ENCODE measurements at regions not wholly inside any gene's neighbourhood (a gene's known extent, or its start where the extent isn't known, plus 50 kb on each side); places are given as distances from the start of the nearest gene placed in this dataset.

- CTCF ChIA-PET (ENCODE audit: unreplicated experiment), result no interaction called here
These were observed 55.1 kb upstream of the RASA2 start for GRCh38 chr3:141431411-141432378.

DNA sequence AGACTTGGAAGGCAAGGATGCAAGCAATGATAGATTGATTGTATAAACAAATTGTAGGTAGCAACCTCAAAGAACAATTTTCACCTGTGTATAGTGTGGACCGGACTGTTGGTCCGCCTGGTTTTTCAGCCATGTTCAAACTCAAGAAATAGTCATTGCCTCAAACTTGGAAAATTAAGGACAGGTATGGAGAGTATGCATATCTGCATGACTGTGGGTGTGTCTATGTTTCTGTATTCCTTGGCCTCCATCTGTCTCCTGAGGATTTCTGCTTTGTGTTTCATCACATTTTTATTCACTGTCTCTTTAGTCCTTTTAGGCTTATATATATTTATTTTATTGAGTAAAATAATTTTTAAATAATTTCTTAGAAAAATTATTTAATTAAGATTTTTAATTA, 53.9 kb upstream of the RASA2 start:
- TF ChIP-seq, protein P1, sequence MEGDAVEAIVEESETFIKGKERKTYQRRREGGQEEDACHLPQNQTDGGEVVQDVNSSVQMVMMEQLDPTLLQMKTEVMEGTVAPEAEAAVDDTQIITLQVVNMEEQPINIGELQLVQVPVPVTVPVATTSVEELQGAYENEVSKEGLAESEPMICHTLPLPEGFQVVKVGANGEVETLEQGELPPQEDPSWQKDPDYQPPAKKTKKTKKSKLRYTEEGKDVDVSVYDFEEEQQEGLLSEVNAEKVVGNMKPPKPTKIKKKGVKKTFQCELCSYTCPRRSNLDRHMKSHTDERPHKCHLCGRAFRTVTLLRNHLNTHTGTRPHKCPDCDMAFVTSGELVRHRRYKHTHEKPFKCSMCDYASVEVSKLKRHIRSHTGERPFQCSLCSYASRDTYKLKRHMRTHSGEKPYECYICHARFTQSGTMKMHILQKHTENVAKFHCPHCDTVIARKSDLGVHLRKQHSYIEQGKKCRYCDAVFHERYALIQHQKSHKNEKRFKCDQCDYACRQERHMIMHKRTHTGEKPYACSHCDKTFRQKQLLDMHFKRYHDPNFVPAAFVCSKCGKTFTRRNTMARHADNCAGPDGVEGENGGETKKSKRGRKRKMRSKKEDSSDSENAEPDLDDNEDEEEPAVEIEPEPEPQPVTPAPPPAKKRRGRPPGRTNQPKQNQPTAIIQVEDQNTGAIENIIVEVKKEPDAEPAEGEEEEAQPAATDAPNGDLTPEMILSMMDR (conservative IDR thresholded peaks at IDR 0.05; ENCODE audit: low read length), result no peak
- TF ChIP-seq EZH2phosphoT487 (IDR thresholded peaks at IDR 0.05; ENCODE audit: borderline replicate concordance, low read depth, low read length), result no peak
- intact Hi-C loops (cut with micrococcal nuclease; ENCODE audit: unreplicated experiment), result no loop called here
- POLR2A ChIA-PET, result interaction anchor here (0.9 to 1.2 kb wide), 2 partner anchors 25 to 47 kb away, joined by 3 to 4 read pairs; no protein-coding TSS in a partner anchor

More at GRCh38 chr3:141431411-141432378, 55.1 kb upstream of the RASA2 start:
- H3K4me2 ChIP-seq (ENCODE audit: low read length), result no peak overlapping the region
- no TSS peak for BruUV-seq (replicated peaks)
- no peaks in the 10 kb centered on the region for H3K4me1 ChIP-seq (ENCODE audit: insufficient read depth, low read length, poor library complexity, severe bottlenecking)
- no peak overlapping the region for H3K27ac ChIP-seq (ENCODE audit: low read depth, low read length, poor library complexity, severe bottlenecking)
- no peak for TF ChIP-seq EZH2phosphoT487 (IDR thresholded peaks at IDR 0.05; ENCODE audit: borderline replicate concordance, low read depth, low read length)
- TF ChIP-seq, protein P1 (conservative IDR thresholded peaks at IDR 0.05; ENCODE audit: low read length), result no peak
- H3K36me3 ChIP-seq (ENCODE audit: insufficient read depth, low read length), result no peaks in the 10 kb centered on the region
- no peaks in the 10 kb centered on the region for H3K79me2 ChIP-seq (ENCODE audit: insufficient read depth, low read depth, low read length)
- H3K9me2 ChIP-seq (ENCODE audit: insufficient read depth, low read length), result no peaks in the 10 kb centered on the region
- intact Hi-C loops (cut with micrococcal nuclease; ENCODE audit: unreplicated experiment), result no loop called here
- POLR2A ChIA-PET, result interaction anchor here (0.7 to 1.2 kb wide), 3 partner anchors 9 to 46 kb away, joined by 3 to 4 read pairs (median 3); no protein-coding TSS in a partner anchor
- H3K9me3 ChIP-seq (ENCODE audit: low read length), result no peaks in the 10 kb centered on the region
- no peak for DNase-seq (ENCODE audit: low spot score)
- H3K4me3 ChIP-seq (ENCODE audit: low read depth, low read length, poor library complexity, severe bottlenecking), result no peak overlapping the region
- H2AFZ ChIP-seq (ENCODE audit: low read length), result no peak overlapping the region
- no peaks in the 10 kb centered on the region for H4K20me1 ChIP-seq (ENCODE audit: insufficient read depth, low read length)

DNA sequence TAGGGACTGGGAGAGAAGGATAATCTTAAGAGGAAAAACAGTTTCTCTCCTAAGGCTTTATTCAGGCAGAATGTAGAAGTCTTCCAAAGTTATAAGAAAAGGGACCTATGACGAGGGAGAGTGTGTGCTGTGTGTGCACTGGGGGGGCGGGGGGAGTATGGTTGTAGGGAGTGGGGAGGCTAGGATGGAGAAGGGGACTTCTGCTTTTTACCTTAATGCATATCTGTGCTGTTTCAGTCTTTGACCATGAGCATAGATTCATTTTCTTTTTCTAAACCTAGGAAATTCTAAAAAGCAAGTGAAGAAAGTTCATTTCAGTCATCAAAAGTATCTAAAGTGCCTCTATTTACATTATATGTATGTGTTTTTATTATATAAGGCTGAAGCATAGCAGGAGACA, 52.6 kb upstream of the RASA2 start:
- H3K4me3 ChIP-seq (ENCODE audit: low read depth, low read length, poor library complexity, severe bottlenecking), result no peak overlapping the region
- H3K36me3 ChIP-seq (ENCODE audit: insufficient read depth, low read length), result no peaks in the 10 kb centered on the region
- no peak for TF ChIP-seq EZH2phosphoT487 (IDR thresholded peaks at IDR 0.05; ENCODE audit: borderline replicate concordance, low read depth, low read length)
- TF ChIP-seq, protein P1 (conservative IDR thresholded peaks at IDR 0.05; ENCODE audit: low read length), result no peak
- no peaks in the 10 kb centered on the region for H4K20me1 ChIP-seq (ENCODE audit: insufficient read depth, low read length)
- H3K9me2 ChIP-seq (ENCODE audit: insufficient read depth, low read length), result no peaks in the 10 kb centered on the region
- intact Hi-C loops (cut with micrococcal nuclease; ENCODE audit: unreplicated experiment), result no loop called here
- POLR2A ChIA-PET, result interaction anchor here (0.7 to 1.0 kb wide), 2 partner anchors 8 to 10 kb away, joined by 3 to 4 read pairs; no protein-coding TSS in a partner anchor
- no peak overlapping the region for H2AFZ ChIP-seq (ENCODE audit: low read length)
- CTCF ChIA-PET (ENCODE audit: unreplicated experiment), result no interaction called here
- no TSS peak for BruUV-seq (replicated peaks)
- no peaks in the 10 kb centered on the region for H3K4me1 ChIP-seq (ENCODE audit: insufficient read depth, low read length, poor library complexity, severe bottlenecking)
- DNase-seq (ENCODE audit: low spot score), result no peak
- H3K9me3 ChIP-seq (ENCODE audit: low read length), result no peaks in the 10 kb centered on the region
- no peaks in the 10 kb centered on the region for H3K79me2 ChIP-seq (ENCODE audit: insufficient read depth, low read depth, low read length)
- no peak overlapping the region for H3K4me2 ChIP-seq (ENCODE audit: low read length)
- no peak overlapping the region for H3K27ac ChIP-seq (ENCODE audit: low read depth, low read length, poor library complexity, severe bottlenecking)

More for the DNA sequence above, 53.9 kb upstream of the RASA2 start:
- no peaks in the 10 kb centered on the region for H3K4me1 ChIP-seq (ENCODE audit: insufficient read depth, low read length, poor library complexity, severe bottlenecking)
- no peaks in the 10 kb centered on the region for H3K9me3 ChIP-seq (ENCODE audit: low read length)
- H3K27ac ChIP-seq (ENCODE audit: low read depth, low read length, poor library complexity, severe bottlenecking), result no peak overlapping the region
- CTCF ChIA-PET (ENCODE audit: unreplicated experiment), result no interaction called here
- H2AFZ ChIP-seq (ENCODE audit: low read length), result no peak overlapping the region
- H3K36me3 ChIP-seq (ENCODE audit: insufficient read depth, low read length), result no peaks in the 10 kb centered on the region
- H3K9me2 ChIP-seq (ENCODE audit: insufficient read depth, low read length), result no peaks in the 10 kb centered on the region
- H3K79me2 ChIP-seq (ENCODE audit: insufficient read depth, low read depth, low read length), result no peaks in the 10 kb centered on the region
- no peak overlapping the region for H3K4me2 ChIP-seq (ENCODE audit: low read length)
- no peak overlapping the region for H3K4me3 ChIP-seq (ENCODE audit: low read depth, low read length, poor library complexity, severe bottlenecking)
- no peaks in the 10 kb centered on the region for H4K20me1 ChIP-seq (ENCODE audit: insufficient read depth, low read length)
- no peak for DNase-seq (ENCODE audit: low spot score)
- BruUV-seq (replicated peaks), result no TSS peak

All from OCI-LY7 (cell line).